GM19395 (cell line): ENCODE measurements at regions not wholly inside any gene's neighbourhood (a gene's known extent, or its start where the extent isn't known, plus 50 kb on each side); places are given as distances from the start of the nearest gene placed in this dataset.
A peak's percentile ranks its signal among the peaks of the same experiment; 100 is the strongest.

Source experiments
- ATAC-seq: cut with Tn5 transposase; IDR thresholded peaks from one replicate; pipeline ENCODE4 v1.9.1; 2021; ENCODE audit warnings: mild to moderate bottlenecking, moderate library complexity; ENCODE audit not compliant: unreplicated experiment

DNA sequence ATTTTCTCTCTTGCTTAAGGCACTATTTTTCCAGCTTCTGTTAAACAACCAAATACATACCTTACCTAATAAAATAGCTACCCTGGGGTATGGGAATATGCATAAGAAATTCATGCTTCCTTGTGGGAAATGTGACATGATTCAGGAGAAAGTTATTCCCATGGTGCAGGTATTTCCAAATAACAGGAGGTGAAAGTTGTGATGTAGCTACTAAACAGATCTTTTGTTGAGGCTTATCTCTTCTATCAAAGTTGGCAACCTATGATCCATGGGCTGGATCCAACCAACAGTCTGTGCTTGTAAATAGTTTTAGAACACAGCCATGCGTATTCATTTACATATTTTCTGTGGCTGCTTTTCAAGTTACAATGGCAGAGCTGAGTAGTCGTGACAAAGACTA is 177.8 kb upstream of the NBEA start:
- no peak for ATAC-seq

DNA sequence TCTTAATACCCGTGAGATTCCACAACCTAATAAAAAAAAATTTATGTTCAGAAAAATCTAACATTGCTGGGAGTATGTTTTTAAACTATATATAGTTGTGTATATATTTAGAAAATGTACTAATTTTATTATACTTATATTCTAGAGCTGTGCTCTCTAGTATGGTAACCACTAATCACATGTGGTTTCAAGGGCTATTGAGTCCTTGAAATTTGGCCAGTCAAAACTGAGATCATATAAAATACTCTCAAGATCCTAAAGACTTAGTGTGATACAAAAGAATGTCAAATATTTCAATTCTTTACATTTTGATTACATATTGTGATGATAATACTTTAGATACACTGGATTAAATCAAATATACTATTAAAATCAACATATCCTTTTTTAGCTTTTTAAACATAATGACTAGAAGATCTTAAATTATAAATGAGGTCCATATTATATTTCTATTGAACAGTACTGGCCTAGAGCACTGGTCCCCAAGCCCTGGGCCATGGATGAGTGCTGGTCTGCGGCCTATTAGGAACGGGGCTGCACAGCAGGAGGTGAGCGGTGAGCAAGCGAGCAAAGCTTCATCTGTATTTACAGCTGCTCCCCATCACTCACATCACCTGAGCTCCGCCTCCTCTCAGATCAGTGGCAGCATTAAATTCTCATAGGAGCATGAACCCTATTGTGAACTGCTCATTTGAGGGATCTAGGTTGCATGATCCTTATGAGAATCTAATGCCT is 176.5 kb upstream of the NBEA start:
- ATAC-seq: no peak

DNA sequence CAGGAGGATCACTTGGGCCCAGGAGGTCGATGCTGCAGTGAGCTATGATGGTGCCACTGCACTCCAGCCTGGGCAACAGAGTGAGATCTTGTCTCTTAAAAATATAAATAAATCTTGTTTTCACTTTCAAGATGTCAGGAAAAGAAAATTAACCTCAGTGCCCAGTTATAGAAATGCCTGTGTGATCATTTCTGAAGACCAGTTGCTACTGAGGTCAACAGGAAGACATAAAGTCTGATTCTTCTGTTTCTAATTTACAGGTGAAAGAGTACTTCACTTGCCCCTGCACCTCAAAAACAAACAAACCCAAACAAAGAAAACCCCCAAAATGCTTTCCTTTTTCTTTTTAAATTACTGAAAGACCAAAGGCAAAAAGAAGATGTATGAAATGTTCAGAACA is 174.3 kb upstream of the NBEA start:
- ATAC-seq: no peak

DNA sequence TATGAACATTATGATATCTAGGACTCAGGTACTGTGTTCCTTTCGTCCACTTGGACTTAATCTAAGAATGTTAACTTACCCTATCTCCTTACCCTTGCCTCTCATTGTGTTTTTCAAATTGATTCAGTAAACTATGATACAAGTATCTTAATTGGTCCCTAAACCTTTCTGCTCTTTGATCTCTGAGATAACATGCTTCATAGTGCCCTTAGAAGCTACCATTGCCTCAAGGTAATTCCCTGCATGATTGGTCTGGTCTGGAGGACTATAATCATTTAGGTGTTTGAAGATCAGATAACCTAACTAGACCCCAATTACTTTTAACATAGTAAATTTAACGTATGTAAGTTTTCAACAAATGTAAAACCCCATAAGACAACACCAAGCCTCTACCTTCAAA is 169.9 kb upstream of the NBEA start:
- no peak for ATAC-seq

DNA sequence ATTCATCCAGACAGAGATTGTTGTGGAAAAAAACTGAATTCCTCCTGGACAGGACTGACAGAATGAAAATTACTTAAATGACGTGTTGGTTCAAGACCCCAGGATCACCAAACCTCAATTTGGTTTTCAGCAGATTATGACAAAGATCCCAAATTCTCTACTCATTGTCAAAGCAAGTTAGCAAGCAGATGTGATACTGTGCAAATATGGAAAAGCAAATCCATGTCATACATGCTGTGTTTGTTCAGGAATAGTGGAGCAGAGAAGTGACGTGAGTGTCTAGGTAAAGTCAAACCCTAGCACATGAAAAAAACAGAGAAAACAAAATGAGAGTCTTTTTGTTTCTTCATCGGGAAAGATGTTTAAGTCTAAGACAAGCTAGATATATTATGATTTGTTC is 169.2 kb upstream of the NBEA start:
- no peak for ATAC-seq

DNA sequence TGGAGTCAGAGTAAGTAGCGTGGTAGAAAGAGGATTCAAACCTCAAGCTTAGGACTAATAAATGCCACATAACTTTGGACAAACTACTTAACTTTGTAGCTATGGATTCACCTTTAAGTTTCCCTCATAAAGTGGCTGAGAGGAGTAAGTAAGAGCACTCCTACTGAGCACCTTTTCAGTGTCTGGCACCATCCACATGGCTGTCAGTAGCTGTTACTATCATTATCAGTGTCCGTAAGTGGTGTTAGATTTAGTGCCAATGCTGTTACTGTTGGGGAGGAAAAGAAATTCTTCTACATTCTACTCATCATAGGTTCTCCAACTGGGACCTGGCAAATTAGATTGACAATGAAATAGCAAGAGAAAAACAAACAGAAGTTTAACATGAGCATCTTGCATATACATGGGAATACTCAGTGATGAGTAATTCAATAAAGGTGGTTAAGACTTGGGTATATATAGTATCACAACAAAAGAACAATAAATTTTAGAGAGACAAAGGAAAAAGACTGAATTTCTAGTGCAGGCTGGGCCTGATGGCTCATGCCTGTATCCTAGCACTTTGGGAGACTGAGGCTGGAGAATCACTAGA is 165.6 kb upstream of the NBEA start:
- ATAC-seq: no peak

DNA sequence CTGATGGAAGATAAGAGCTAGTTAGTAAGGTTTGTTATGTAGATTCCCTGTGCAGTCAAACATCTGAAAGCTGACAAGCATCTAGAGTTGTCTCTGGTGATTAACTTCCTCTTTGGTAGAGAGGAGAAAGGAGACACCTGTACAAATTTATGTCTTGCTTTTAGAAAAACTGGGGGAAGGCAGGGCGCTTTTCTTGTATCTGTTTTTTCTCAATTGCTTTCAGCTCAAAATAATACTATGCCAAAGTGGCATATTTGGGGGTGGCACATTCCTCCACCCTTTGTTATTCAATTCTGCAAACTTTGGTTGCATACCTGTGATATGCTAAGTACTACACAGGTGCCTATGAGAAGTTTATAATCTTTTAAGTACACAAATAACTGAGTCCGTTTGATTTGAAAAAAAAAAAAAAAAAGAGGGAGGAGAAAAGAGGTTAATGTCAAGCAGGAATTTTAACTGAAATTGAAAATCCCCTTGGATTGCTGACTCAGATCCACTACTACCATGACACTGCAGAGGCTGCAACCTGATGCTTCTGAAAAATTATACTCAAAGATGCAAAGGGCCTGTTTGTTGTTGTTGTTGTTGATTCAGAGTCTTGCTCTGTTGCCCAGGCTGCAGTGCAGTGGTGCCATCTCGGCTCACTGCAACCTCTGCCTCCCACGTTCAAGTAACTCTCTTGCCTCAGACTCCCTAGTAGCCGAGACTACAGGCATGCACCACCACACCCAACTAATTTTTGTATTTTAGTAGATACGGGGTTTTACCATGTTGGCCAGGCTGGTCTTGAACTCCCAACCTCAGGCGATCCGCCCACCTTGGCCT is 164.8 kb upstream of the NBEA start:
- ATAC-seq: no peak

DNA sequence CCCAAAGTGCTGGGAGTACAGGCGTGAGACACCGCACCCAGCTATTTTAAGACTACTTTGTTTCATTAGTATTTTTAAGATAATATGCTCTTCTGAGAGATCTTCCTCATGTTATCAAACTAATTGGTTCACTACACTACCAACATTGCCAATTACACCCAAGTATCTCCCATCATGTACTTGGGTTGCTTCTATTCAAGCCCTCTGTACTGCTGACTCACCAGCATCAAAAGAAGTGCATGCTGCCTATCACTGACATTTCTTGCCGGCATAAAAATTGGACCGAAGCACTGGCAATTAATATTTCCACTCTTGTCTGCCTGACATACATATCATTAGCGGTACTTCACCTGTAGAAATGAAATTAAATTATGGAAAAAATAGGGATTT is 164.2 kb upstream of the NBEA start:
- ATAC-seq: no peak

DNA sequence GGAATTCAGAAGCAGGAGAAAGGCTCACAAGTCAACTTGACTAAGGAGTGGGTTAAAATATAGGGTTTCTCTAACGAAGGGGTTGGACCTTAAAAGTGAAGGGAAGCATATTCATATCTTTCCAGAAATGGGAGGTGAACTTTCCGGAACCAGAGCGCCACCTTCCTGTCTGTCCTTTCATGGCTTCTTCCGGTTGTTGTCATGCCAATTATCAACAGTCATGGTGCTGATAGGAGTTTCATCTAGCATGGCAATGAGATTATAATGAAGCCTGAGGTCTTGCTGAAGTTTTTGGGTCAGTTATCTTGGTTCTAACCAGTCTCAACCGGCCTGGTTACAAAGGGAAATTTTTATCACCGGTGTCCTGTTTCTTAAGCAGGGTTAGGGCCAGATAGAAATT is 162.9 kb upstream of the NBEA start:
- ATAC-seq: no peak

DNA sequence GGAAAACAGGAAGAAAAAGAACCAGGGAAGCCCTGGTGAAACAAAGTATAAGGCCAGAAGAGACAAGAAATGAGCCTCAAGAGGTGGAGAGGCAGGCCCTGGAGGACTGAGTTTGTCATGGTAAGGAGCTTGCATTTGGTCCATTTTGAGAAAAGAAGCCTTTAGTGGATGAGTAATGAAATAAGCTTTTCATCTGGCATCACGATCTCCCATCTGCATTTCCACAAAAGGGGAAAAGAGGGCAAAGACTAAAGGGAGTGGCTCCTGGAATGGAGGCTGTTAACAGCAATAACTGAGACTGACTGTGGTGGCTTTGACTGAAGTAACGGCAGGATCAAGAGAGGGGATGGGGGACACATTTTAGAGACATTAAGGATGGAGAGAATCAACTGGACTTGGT is 148.8 kb upstream of the NBEA start:
- ATAC-seq: no peak

DNA sequence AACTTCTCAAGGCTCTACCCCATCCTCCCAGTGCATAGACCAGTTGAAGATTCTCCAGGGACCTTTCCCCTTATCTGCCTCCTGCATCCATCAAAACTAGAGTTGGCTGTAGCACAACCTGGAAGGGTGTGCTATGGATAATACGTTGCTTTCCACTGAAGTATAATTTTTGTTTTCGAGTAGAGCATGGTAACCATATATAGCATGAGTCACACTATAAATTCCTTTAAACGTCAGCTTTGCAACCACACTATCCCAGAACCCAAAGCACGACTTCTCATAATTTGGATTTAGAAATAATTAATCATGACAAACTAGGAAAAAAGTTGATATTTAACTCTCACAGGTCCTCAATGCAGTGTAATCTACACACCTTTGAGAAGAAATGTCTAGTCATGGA is 138.3 kb upstream of the NBEA start:
- no peak for ATAC-seq

DNA sequence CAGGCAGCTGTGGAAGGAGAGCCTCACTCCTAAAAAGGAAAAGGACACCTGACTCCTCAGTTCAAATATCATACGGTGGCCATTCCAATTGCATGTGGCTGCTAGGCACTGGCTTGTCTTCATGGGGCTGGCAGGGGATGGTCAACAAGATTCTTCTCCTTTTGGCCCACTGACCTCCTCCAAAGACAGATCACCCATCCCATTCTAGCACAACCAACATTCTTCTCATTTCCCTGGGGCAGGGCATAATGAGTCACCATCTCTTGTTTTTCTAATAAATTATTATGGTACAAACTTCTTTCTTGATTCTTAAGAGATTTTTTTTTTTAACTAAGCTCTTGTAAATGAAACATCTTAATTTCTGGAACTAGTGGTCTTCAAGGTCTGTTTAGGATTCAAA is 136.7 kb upstream of the NBEA start:
- no peak for ATAC-seq

DNA sequence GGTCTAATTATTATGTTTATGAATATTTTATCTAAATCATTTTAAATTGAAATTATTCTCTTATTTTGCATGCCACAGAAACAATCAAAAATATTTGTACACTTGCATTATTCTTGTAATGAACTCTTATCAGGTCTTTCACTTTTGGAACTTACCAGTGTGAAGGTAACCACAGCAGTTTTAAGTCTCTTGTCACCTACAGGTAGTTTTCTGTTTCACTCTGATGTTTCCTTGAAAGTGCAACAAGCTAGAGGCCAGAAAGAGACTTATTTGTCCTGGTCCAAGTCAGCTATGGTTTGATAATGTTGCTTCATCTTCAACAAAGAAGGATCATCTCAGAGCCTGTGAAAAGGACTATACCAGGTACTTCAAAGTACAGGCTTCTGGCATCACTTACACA is 133.4 kb upstream of the NBEA start:
- ATAC-seq: peak; percentile 56

DNA sequence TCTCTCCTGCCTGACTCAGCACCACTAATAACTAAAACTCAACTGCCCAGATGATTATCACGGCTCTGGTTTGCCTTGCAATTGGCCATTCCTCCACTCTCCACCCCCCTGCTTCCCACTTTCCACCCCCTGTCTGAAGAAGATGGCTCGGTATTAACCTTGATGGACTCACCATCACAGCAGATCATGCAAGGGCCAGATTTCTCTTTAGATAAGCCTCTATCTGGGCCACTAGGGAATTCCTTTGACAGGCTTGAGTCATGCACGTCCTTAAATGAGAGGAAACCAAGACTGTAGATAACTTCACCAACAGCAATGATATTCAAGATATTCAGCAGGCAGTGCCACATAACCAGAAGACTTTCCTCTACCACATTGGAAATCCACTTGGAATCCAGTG is 131.1 kb upstream of the NBEA start:
- ATAC-seq: no peak

DNA sequence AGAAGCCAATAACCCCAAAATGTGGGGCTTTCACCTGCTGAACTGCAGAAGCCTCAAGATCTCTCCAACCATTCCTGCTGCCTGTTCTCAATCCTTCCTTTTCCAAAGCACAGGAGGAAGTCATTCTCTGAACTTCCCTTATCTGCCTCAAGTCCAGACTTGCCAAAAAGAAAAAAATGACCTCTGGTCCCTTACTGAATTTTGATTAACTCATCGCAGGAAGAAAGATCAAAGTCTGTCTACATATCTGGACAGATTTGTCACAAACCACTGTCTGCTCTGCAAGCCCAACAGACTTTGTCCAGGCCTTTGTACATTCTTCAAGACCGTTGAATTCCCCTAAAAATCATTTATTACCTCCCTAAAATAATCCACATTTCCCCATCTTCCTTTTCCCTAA is 126.5 kb upstream of the NBEA start:
- ATAC-seq: no peak

DNA sequence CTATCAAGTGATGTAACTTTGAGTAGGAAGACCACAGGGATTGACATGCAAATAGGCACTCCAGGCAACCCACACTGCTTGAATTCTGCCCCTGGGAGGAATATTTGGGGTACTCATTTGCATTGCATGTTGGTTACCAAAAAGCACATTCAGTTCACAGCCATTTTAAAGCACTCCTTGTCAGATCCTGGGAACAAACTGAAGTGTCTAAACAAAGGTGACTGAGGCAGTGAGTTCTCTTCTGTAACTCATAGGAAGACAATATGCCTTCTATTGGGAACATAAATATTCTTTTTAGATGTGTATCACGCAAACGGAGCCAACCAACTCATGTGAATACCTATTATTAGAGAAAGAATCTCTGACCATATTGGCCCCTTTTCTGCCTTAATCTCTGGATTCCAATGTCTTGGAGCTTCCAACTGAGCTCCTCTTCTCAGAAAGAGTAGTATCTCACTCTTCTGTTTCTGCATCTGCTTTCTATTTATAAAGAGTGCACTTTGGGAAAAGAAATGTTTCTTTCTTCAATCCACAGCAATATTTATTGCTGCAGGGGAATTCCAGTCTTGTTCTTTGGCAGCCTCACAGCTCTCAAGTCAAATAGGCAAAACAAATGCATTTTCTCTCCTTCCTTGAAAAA is 125.7 kb upstream of the NBEA start:
- ATAC-seq: no peak

DNA sequence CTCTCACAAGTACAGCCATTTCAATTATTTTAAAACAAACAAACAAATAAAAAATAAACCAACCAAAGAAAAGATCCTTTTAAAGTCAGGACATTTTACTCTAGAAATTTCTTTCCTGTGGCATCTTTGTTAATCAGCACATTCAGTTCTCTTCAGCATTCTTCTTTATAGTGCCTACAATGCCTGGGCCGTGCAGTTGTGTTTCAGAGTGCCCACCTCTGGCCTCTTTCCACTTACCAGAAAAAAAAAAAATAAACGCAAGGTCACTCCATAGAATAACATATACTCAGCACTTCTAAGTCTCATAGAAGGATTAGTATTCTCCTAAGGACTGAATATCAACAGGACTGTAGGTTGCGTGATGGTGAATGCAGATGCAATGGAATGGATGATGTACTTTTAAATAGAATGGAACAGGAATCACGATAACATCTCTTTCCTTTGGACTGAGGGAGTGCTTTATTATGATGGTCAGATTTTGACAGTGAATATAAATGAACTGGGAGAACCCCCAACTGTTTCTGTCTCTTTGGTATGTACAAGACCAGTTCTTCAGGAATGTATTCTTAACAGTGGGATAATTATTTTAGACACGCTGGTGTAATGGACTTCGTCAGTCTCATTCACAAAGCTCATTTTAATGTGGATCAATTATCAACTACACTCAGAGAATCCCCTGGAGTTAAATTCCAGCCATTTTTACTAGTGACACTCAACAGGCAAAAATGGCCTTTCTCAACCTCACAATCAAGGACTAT is 125.0 kb upstream of the NBEA start:
- ATAC-seq: no peak

DNA sequence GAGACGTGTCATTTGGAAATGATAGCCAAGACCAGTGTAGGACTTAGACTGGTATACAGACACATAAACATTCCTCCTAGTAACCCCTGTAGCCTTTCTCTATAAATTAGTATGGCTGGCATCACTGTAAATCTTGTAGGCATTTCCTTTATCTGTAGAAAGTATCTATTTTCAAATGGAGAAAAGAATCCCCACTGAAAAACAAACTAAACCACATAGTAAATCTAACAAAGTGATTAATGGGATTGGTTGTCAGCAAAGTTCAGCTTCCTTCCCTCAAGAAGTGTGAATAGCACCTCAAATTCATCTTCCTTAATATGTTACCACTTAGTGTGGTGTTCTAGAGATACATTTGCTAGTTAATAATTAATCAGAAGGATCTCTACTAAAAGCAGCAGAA is 119.4 kb upstream of the NBEA start:
- ATAC-seq: no peak

DNA sequence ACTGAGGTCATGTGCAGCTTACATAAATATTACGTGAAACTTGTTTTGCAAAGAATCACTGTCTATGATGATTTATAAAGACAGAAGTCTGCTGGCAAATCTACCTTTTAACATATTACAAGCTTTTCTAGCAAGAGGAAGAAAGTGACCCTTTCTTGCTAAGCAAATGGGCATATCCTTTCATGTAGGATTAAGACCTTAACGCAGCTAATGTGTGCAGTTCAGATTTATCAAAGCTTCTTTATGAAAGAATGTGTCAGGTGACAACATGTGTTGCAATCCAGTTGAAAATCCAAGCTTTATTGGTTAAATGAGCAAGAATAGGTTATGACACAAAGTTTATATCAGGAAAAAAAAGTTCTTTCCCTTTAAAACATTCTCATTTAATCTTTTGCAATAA is 115.6 kb upstream of the NBEA start:
- no peak for ATAC-seq

DNA sequence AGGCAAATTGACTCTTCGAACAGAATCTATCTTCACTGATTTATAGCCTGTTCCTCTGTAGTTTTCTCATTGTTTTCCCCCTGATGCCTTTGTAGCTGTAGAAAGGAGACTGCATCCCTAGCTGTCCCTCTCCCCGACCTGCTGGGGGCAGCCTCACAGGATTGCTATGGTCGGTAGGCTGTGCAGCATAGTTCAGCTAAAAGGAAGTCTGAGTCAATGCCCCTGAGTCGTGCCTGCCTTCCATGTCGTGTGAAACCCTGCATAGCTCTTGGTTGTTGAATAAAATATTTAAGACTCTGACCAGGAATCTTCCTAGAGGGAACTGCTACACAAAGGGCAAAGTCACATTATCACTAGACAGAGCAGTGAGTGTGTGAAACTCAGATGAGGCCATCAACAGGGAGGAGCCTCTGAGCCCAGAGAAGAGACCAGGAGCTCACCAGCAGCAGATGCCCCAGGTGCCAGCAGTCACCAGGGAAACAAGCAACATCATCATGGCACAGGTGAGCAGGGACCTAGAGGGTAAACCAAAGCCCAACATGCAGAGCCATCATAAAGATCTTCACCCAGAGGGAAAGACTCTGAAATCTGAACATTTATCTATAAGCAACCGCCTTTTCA is 108.4 kb upstream of the NBEA start:
- no peak for ATAC-seq

DNA sequence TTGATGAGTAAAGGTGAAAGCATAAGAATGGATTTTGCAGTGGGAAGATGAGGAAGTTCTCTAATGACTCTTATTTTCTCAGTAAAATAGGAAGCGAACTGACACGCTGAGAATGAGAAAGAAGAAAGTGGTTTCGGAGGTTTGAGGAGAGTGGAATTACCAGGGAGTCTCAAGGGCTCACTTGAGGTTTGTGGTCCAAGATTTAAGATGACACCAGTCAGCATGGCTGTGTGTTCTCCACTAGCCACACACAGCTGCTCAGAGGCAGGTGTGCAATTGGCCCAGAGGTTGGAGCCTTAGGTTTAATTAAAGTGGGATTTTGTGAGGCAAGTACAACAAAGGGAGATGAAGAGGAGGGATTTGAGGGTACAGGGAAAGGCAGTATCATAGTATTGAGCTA is 99.6 kb upstream of the NBEA start:
- no peak for ATAC-seq
